NT2/D1 (cell line): ENCODE measurements at regions not wholly inside any gene's neighbourhood (a gene's known extent, or its start where the extent isn't known, plus 50 kb on each side); places are given as distances from the start of the nearest gene placed in this dataset.

ENCODE experiments used
- SUZ12 ChIP-seq: IDR thresholded peaks from 2 replicates; pipeline ENCODE4 v1.6.1; 2011; ENCODE audit not compliant: insufficient read length, insufficient read depth; ENCODE audit errors: extremely low read depth
- YY1 ChIP-seq: IDR thresholded peaks from 2 replicates; pipeline ENCODE4 v1.6.1; 2011; ENCODE audit not compliant: insufficient read length, insufficient read depth
- ZNF274 ChIP-seq: IDR thresholded peaks from 2 replicates; pipeline ENCODE4 v1.6.1; 2011; ENCODE audit warnings: mild to moderate bottlenecking, low read depth, low read length

- no peak for TF ChIP-seq YY1
- no peak for TF ChIP-seq ZNF274
- no peak for TF ChIP-seq SUZ12
Observed at GRCh38 chr5:97355775-97356174, 172.7 kb upstream of the RIOK2 start.
